GM12874 (cell line): ENCODE measurements at regions not wholly inside any gene's neighbourhood (a gene's known extent, or its start where the extent isn't known, plus 50 kb on each side); places are given as distances from the start of the nearest gene placed in this dataset.

Experiments used
- CTCF ChIP-seq: IDR thresholded peaks from 2 replicates; pipeline ENCODE4 v1.5.1; 2011; ENCODE audit warnings: low read depth, mild to moderate bottlenecking, control low read depth, low read length, moderate library complexity; ENCODE audit not compliant: insufficient read depth

GRCh38 chr6:85975957-85976356 lies 333.3 kb upstream of the SYNCRIP start:
- TF ChIP-seq CTCF, result no peak

- TF ChIP-seq CTCF, result no peak
These were observed 328.6 kb upstream of the SYNCRIP start for GRCh38 chr6:85971238-85971637.

- no peak for TF ChIP-seq CTCF
These were observed 324.1 kb upstream of the SYNCRIP start for GRCh38 chr6:85966828-85967227.

GRCh38 chr6:85961746-85962145 lies 319.1 kb upstream of the SYNCRIP start:
- no peak for TF ChIP-seq CTCF

DNA sequence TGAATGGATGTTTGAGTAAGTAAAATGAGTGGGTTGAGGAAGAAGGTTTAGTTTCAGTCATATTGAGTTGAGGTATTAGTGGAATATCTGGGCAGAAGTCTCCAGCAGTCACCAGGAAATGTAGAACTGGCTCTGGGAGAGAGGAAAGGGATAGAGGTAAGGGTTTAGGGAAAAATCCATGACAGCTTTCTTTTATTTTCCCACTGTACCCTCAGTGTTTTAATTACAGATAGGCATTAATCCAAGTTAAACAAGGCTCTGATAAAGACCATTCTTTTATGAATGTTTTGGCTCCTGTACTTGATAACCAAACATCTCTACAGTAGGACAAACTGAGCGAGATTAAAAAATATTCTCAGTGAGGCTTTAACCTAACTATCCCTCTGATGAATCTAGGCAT lies 318.4 kb upstream of the SYNCRIP start:
- TF ChIP-seq CTCF, result no peak

DNA sequence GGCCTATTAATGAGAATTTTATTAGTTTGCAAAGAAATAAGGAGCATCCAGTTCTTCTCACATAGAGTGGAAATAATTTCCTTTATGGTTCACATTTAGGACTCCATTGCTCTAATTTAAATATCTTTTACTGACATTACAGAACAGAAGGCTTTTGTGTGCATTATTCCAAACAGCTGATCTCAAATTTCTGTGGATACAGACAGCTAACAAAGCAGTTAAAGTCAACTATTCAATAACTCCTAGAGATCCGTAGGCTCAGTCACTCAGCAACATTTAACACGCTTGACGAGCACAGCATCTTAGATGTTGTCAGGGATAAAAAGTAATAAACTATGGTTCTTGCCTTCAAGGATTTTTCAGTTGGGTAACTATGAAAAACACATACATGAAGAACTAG lies 305.8 kb upstream of the SYNCRIP start:
- TF ChIP-seq CTCF, result no peak

DNA sequence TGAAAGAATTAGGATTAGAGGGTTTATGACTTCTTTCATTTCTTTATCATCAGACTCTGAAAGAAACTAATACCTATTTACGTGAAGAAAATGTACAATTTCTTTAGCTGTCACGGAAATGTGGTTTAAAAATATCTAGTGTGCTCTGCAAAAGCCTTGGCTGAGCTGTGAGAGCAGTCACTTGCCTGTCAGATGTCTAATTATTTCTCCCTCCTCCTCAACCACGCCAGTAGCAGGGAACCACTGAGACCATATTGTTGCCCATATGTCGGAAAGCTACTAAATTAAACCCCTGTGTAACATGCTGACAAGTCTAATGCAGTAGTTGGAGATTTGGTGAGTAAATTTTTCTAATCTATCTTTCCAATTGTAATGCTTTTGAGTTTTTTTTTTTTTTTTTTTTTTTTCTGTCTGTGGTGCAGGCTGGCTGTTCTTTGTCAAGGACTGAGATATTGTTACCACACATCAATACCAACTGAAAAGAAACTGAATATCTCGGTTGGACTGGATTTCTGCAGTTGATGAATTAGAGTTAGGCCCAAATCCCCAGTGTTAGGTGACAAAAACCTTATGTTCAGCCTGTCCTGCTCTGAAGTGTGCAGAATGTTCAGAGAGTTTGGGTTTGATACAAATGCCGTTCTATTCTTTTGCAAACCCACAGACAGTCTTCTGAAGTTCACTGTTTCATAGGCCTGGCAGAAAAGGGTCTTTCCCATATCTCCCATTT lies 302.9 kb upstream of the SYNCRIP start:
- TF ChIP-seq CTCF, result no peak
